Neural cell (in vitro differentiated cells): ENCODE measurements at regions not wholly inside any gene's neighbourhood (a gene's known extent, or its start where the extent isn't known, plus 50 kb on each side); places are given as distances from the start of the nearest gene placed in this dataset.

ENCODE experiments used
- H2AFZ ChIP-seq: fragments of 200-600, 300-800 bp; sonication (generic), shearing (Covaris generic); 2 replicates; pipeline ENCODE4 v1.6.0; 2014; ENCODE audit warnings: low read depth, mild to moderate bottlenecking, antibody characterized with exemption, low read length, moderate library complexity
- H3F3A ChIP-seq: fragments of 200-600 bp; shearing (Covaris generic); 2 replicates; pipeline ENCODE4 v1.6.1; 2016; ENCODE audit warnings: mild to moderate bottlenecking, moderate library complexity, mixed read lengths, antibody characterized with exemption, low read length; ENCODE audit not compliant: insufficient read depth, poor library complexity, severe bottlenecking
- H3K27ac ChIP-seq: fragments of 200-600, 300-800 bp; sonication (generic), shearing (Covaris generic); 2 replicates; pipeline ENCODE4 v1.5.1; 2014; ENCODE audit warnings: mild to moderate bottlenecking, low read length, moderate library complexity
- H3K27me3 ChIP-seq: fragments of 300-800, 200-600 bp; sonication (generic), shearing (Covaris generic); 2 replicates; pipeline ENCODE4 v1.6.0; 2014; ENCODE audit warnings: mild to moderate bottlenecking, low read depth, low read length, moderate library complexity; ENCODE audit not compliant: insufficient read depth
- H3K36me3 ChIP-seq: fragments of 300-800, 200-600 bp; sonication (generic), shearing (Covaris generic); 2 replicates; pipeline ENCODE4 v1.5.1; 2014; ENCODE audit warnings: mild to moderate bottlenecking, antibody characterized with exemption, low read length, moderate library complexity; ENCODE audit not compliant: insufficient read depth
- H3K4me2 ChIP-seq: fragments of 300-800, 200-600 bp; sonication (generic), shearing (Covaris generic); 2 replicates; pipeline ENCODE4 v1.6.0; 2014; ENCODE audit warnings: mild to moderate bottlenecking, low read length
- H3K4me3 ChIP-seq: fragments of 300-800, 200-600 bp; sonication (generic), shearing (Covaris generic); 2 replicates; pipeline ENCODE4 v1.5.1; 2014; ENCODE audit warnings: mild to moderate bottlenecking, low read length, moderate library complexity
- H3K79me2 ChIP-seq: fragments of 200-600 bp; shearing (Covaris generic); replicated peaks from 2 replicates; pipeline ENCODE4 v1.6.0; 2014; ENCODE audit warnings: mild to moderate bottlenecking, low read length, moderate library complexity; ENCODE audit not compliant: insufficient read depth
- H3K9ac ChIP-seq: fragments of 300-800, 200-600 bp; sonication (generic), shearing (Covaris generic); 2 replicates; pipeline ENCODE4 v1.6.1; 2016; ENCODE audit warnings: mild to moderate bottlenecking, low read length, mixed read lengths
- H3K9me2 ChIP-seq: fragments of 200-600 bp; shearing (Covaris generic); 2 replicates; pipeline ENCODE4 v1.6.1; 2016; ENCODE audit warnings: mild to moderate bottlenecking, low read length, mixed read lengths; ENCODE audit not compliant: insufficient read depth
- H3K9me3 ChIP-seq: fragments of 200-600, 300-800 bp; sonication (generic), shearing (Covaris generic); 2 replicates; pipeline ENCODE4 v1.6.1; 2016; ENCODE audit warnings: mild to moderate bottlenecking, mixed run types, low read length, moderate library complexity, mixed read lengths
- H4K20me1 ChIP-seq: fragments of 200-600 bp; shearing (Covaris generic); 2 replicates; pipeline ENCODE4 v1.6.1; 2016; ENCODE audit warnings: mild to moderate bottlenecking, mixed run types; ENCODE audit not compliant: insufficient read depth
- EP300 ChIP-seq: fragments of 450-650 bp; conservative IDR thresholded peaks from 2 replicates; pipeline ENCODE4 v1.6.1; 2014; ENCODE audit warnings: antibody characterized with exemption, mild to moderate bottlenecking, moderate library complexity; ENCODE audit not compliant: poor library complexity, severe bottlenecking
- EZH2 ChIP-seq: fragments of 200-600, 300-800 bp; shearing (Covaris generic), sonication (generic); IDR thresholded peaks from 2 replicates; pipeline ENCODE4 v1.6.1; 2014; ENCODE audit warnings: antibody characterized with exemption, low read length, borderline replicate concordance, mild to moderate bottlenecking; ENCODE audit not compliant: insufficient read depth, poor library complexity, severe bottlenecking
- MXI1 ChIP-seq: fragments of 450-650 bp; conservative IDR thresholded peaks from 2 replicates; pipeline ENCODE4 v1.6.1; 2014; ENCODE audit warnings: antibody characterized with exemption, mild to moderate bottlenecking; ENCODE audit not compliant: poor library complexity, severe bottlenecking
- POLR2AphosphoS5 ChIP-seq: IDR thresholded peaks from 2 replicates; pipeline ENCODE4 v1.6.1; 2012
- RAD21 ChIP-seq: fragments of 450-650 bp; conservative IDR thresholded peaks from 2 replicates; pipeline ENCODE4 v1.6.1; 2014; ENCODE audit warnings: antibody characterized with exemption, mild to moderate bottlenecking, moderate library complexity
- SMC3 ChIP-seq: fragments of 450-650 bp; conservative IDR thresholded peaks from 2 replicates; pipeline ENCODE4 v1.6.1; 2014; ENCODE audit warnings: antibody characterized with exemption, mild to moderate bottlenecking, moderate library complexity; ENCODE audit not compliant: poor library complexity
- TAF1 ChIP-seq: IDR thresholded peaks from 2 replicates; pipeline ENCODE4 v1.6.1; 2012; ENCODE audit warnings: low read depth
- TF ChIP-seq, protein P1 (sequence below): IDR thresholded peaks from 2 replicates; pipeline ENCODE4 v1.6.1; 2012; ENCODE audit warnings: borderline replicate concordance
- TF ChIP-seq, protein P2 (sequence below): fragments of 450-650 bp; IDR thresholded peaks from 2 replicates; pipeline ENCODE4 v1.5.1; 2014; ENCODE audit warnings: antibody characterized with exemption, mild to moderate bottlenecking, moderate library complexity; ENCODE audit not compliant: poor library complexity, severe bottlenecking

DNA sequence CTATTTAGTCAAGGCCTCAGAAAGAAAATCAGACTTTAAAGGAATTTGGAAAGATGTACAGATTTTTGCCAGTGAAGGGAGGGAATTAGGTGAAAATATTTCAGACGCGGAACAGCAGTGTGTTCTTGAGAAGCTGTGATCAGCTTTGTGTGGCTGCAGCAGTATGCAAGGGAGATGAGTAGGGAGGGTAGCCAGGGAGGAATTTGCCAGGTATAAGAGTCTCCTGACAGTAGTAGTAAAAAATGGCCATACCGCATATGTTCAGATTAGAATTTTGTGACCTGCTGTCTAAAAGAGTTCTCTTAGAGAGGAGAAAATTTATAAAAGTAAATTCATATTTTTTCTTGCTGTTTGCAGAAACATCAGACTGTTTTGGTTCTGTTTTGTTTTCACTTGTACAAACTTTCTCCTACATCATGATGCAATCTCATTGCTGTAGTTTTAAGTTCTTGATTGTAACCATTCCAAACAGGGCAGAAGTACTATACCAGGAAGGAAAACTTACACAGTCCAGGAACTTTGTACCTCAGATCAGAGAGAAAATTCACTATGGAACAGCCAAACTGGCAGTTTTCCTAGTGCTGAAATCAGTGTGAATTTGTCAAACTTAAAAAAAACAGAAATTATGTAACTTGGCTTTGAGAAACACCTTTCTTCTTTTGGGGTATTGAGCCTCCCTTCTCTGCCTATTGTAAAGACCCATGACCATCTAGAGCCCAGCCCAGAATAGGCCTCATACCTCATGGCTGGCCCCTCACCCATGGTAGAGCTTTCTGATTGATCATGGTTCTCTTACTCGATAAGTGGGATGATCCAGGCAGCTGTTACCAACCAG, 78.4 kb upstream of the NR3C1 start:
- H4K20me1 ChIP-seq: no peaks in the 10 kb centered on the region
- H3K4me2 ChIP-seq: no peak overlapping the region
- H3K9me3 ChIP-seq: no peaks in the 10 kb centered on the region
- H3K36me3 ChIP-seq: no peaks in the 10 kb centered on the region
- H3K9ac ChIP-seq: no peak overlapping the region
- no peaks in the 10 kb centered on the region for H3K27me3 ChIP-seq
- H3K9me2 ChIP-seq: no peaks in the 10 kb centered on the region
- H3F3A ChIP-seq: no peaks in the 10 kb centered on the region
- no peak overlapping the region for H2AFZ ChIP-seq
- H3K79me2 ChIP-seq: no peaks in the 10 kb centered on the region
- no peak overlapping the region for H3K4me3 ChIP-seq
- H3K27ac ChIP-seq: no peak overlapping the region
- no peak for TF ChIP-seq MXI1
- no peak for TF ChIP-seq POLR2AphosphoS5
- no peak for TF ChIP-seq TAF1
- no peak for TF ChIP-seq SMC3
- TF ChIP-seq, protein P1, sequence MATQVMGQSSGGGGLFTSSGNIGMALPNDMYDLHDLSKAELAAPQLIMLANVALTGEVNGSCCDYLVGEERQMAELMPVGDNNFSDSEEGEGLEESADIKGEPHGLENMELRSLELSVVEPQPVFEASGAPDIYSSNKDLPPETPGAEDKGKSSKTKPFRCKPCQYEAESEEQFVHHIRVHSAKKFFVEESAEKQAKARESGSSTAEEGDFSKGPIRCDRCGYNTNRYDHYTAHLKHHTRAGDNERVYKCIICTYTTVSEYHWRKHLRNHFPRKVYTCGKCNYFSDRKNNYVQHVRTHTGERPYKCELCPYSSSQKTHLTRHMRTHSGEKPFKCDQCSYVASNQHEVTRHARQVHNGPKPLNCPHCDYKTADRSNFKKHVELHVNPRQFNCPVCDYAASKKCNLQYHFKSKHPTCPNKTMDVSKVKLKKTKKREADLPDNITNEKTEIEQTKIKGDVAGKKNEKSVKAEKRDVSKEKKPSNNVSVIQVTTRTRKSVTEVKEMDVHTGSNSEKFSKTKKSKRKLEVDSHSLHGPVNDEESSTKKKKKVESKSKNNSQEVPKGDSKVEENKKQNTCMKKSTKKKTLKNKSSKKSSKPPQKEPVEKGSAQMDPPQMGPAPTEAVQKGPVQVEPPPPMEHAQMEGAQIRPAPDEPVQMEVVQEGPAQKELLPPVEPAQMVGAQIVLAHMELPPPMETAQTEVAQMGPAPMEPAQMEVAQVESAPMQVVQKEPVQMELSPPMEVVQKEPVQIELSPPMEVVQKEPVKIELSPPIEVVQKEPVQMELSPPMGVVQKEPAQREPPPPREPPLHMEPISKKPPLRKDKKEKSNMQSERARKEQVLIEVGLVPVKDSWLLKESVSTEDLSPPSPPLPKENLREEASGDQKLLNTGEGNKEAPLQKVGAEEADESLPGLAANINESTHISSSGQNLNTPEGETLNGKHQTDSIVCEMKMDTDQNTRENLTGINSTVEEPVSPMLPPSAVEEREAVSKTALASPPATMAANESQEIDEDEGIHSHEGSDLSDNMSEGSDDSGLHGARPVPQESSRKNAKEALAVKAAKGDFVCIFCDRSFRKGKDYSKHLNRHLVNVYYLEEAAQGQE: no peak

DNA sequence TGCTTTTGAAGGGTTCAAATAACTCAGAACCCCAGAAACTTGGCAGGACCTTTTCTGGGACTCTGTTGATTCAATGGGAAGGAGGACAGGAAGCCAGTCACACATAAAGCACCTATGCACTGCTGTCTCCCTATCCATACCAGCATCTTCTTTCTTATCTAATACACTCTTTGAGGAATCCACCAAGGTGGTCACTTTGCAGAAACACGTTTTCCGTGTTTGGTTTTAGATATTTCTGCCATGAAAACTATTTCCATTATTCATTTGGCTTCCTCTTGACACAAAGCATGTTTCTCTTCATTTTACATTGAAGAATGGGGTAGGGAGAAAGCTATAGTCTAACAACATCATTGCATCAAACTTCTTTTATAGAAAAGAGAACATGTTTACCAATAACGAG, 76.5 kb upstream of the NR3C1 start:
- Histone ChIP-seq H3K4me3 (no peak overlapping the region), H3K79me2 (no peaks in the 10 kb centered on the region), H3K36me3 (no peaks in the 10 kb centered on the region), H3F3A (no peaks in the 10 kb centered on the region), H3K9ac (no peak overlapping the region), H3K9me2 (no peaks in the 10 kb centered on the region), H3K27ac (no peak overlapping the region), H3K9me3 (no peaks in the 10 kb centered on the region), H3K4me2 (no peak overlapping the region), H3K27me3 (no peaks in the 10 kb centered on the region), H4K20me1 (no peaks in the 10 kb centered on the region), H2AFZ (no peak overlapping the region)
- TF ChIP-seq POLR2AphosphoS5: no peak
- TF ChIP-seq, protein P2, sequence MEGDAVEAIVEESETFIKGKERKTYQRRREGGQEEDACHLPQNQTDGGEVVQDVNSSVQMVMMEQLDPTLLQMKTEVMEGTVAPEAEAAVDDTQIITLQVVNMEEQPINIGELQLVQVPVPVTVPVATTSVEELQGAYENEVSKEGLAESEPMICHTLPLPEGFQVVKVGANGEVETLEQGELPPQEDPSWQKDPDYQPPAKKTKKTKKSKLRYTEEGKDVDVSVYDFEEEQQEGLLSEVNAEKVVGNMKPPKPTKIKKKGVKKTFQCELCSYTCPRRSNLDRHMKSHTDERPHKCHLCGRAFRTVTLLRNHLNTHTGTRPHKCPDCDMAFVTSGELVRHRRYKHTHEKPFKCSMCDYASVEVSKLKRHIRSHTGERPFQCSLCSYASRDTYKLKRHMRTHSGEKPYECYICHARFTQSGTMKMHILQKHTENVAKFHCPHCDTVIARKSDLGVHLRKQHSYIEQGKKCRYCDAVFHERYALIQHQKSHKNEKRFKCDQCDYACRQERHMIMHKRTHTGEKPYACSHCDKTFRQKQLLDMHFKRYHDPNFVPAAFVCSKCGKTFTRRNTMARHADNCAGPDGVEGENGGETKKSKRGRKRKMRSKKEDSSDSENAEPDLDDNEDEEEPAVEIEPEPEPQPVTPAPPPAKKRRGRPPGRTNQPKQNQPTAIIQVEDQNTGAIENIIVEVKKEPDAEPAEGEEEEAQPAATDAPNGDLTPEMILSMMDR: no peak
- TF ChIP-seq, protein P1: no peak
- TF ChIP-seq MXI1: no peak
- TF ChIP-seq EP300: no peak
- no peak for TF ChIP-seq TAF1
- TF ChIP-seq EZH2: no peak
- no peak for TF ChIP-seq RAD21
- no peak for TF ChIP-seq SMC3
